GM19328 (cell line): ENCODE measurements at regions not wholly inside any gene's neighbourhood (a gene's known extent, or its start where the extent isn't known, plus 50 kb on each side); places are given as distances from the start of the nearest gene placed in this dataset.

Experiments used
- ATAC-seq: cut with Tn5 transposase; IDR thresholded peaks from one replicate; pipeline ENCODE4 v1.9.1; 2021; ENCODE audit warnings: mild to moderate bottlenecking, moderate library complexity; ENCODE audit not compliant: unreplicated experiment

DNA sequence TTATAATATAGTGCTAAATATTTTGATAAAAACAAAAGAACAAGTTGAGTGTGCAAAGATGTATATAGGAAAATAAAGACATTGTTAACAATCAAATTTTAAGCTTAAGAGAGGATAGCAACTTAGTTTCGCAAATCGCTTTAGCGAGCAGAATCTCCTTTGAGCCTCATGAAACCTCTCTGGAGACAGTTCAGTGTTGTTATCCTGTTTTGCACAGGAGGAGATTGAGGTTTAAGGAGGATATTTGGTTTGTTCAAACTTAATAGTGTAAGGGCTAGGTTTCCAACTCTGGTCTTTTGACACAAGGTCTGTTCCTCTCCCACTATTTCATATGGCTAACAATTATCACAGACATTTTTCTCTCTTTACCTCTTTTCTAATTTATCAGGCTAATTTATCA, 1848.5 kb upstream of the TENM3 start:
- ATAC-seq = no peak

DNA sequence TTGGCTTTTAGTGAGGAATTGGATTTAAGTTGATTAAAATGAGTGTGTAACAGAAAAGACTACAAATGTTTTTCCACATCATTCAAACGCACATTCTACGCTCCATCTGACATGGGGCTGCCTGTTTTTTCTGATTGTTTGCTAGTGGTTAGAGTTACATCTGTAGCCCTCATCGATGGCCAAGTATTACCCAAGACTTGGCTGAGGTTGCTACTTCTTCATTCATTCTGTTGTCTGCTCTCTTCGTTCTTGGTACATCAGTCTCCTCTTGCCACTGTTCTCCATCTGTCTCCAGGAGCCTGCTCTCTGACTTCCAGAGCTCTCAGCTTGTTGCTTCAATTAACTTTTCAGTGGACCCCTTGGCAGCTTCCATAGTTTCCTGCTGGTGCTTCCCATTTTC, 1844.6 kb upstream of the TENM3 start:
- no peak for ATAC-seq

DNA sequence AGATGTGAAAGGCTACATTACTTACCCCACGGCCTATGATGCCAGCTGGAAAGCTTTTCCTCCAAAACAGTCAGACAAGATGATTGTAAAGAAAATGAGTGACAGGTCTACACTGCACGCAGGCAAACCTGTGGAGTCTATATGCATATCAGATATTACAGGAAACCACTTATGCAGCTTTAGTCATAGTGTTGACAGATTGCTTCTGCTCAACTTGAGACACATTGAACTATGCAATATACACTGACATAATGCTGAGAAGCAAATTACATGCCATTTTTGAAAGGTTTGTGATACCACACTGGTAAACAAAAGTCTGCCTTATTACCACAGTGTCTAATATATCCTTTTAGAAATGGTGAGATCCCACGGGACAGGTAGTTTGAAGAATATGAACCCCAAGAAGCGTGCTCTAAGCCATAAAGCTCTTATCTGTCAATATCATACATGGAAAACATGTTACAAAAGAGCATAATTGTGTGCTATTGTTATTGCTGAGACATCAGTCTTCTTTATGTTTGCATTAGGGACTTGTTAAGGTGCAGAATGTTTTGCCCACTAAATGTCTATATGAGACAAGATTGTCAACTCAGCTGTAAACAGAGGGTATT, 1835.8 kb upstream of the TENM3 start:
- no peak for ATAC-seq

DNA sequence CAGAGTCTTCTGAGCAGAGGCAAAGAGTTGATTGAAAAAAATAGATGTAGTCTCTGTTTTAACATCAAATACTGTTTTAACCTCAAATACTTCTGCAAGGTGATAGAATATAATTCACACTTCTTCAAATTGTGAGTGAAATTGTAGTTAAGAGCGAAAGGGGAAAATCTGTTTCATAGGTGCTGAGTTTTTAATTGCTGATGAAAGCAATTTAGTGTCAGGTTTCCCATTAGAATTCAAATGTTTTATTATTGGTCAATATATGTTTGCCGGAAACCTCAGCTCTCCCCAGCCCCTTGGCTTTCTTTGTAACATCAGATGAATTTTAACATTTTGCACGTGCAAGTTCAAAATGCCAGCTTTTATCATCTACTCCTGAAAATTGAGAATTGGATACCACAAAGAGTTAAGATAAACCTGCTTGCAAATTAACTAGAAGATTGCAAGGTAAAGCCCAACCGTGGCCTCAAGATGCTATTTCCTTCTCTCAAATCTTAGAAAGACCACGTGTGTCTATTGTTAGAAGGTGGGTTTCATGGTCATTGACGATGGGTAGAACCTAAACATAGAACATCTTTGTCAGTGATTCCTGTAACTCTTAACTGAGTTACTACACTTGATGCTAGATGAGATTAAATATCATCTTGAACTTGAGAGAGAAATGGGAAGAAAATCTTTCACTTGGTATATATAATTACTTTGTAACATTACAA, 1824.2 kb upstream of the TENM3 start:
- ATAC-seq = no peak

DNA sequence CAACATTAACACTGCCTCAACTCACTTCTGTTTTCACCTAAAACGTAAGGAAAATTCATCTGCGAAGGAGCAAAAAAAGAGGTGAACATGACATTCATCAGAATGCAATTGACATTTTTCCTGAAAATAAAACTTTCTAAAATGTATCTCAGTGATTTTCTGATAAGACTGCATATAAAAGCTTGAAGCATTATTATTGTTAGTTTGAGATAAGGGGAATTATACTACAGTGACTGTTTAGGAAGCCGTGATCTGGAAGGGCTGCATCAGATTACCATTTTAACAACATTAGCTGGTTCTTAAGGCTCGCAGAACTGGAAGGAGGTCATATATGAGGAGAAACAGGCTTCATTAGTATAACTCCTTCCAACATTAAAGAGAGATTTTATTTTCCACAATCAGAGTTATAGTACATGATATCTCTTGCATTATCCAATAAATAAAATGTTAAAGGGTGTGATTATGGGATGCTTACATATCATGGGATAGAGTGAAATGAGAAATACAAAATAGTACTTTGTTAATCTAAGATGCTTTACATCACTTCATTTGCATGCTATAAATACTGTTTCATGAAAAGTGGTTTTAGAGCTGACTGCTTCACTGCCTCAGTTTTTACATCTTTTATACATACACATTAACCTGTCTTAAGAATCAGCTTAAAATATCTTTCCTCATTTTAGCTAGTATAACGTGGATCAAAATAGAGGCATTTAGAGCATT, 1820.1 kb upstream of the TENM3 start:
- no peak for ATAC-seq

DNA sequence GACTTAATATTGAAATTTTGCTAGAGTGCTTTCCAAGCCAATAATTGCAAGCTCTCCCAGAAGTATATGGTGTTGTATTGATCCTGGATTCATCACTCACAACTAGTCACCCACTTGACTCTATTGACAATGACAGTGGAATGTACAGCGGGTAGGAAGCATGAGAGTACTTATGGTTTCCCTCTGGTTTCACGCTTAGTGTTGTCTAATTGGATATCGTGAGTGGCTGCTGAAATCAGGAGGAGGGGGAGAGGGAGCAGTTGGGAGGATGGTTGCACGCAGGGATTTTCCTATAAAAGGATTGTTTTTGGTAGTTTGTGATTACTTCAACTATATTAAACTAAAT, 1819.5 kb upstream of the TENM3 start:
- no peak for ATAC-seq

DNA sequence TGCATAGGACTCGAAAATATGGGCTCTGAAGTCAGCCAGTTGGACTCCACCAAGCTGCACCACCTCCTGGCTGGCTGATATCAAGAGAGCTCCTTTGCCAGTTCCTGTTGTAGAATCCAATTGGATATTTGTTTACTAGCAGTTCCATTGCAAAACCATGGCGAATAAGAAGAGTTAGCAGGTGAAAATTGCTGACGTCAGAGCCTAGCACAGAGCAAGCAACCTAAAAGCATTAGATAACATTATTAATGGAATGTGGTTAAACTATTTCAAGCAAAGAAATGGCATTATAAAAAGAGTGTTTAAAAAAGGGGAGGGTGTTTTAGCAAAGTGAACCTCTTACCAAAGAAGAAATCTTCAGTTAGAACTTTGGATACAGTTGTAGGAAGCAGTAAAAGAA, 1816.3 kb upstream of the TENM3 start:
- no peak for ATAC-seq

DNA sequence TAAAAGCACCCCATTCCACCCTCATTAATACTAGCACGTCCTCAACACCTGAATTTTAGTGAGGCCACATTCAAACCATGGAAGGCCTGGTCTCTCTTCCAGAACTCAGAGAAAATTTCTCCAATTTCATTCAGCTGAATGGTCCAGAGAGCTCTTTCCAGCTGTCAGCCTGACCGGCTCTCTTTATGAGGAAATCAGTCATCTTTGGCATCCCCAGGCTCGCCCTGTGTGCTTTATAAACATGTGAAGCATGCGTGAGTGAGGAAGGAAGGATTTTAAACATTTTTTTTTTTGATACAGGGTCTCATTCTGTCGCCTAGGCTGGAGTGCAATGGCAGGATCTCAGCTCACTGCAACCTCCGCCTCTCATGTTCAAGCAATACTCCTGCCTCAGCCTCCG, 1812.9 kb upstream of the TENM3 start:
- no peak for ATAC-seq

DNA sequence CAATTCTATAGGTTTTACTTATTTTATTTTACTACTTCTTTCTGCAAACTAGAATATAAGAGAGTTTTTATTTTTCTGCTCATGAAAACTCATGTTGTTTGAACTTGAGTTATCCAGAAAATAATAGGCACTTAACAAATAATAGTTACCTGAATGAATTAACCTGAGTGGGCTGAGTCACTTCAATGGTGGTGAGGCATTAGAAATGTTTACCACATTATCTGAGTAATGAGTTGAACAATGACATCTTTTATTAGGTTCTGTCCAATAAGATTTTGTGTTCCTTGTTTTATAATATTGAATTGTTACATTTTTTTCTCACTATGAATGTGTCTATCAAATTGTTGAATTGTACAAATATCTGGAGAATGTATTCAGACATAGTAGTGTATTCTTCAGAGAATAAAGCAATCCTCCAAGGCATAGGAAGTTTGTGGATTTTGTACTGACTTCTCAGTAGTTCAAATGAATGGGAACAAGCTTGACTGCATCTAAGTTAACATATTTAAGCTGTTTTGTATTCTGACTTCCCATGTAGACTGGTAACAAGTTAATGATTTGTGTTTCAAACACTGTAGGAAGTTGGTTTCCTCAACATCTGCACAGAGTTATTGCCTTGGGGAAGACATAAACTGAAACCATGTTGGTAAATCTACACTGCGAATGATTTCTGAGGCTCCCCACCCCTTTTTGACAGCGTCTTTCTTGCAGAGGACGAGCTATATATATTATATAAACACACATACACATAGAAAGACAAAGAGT, 1808.9 kb upstream of the TENM3 start:
- no peak for ATAC-seq

DNA sequence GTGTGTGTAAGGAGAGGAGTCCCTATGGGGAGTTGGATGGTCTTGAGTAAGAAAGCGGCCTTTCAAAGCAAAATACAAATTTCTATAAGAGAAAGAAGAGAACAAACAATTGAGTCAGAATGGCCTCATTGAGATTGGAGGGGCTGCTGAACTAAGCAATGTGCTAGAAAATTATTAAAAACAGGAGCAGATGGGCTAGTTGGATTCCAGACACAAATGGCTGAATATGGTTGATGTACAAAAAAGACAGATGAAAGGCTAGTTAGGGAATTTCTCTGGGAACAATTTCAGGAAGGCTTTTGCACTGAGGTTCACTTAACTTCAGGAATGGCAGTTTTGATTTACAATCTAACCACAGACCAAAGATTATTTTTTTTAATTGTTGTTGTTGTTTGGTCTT, 1806.8 kb upstream of the TENM3 start:
- no peak for ATAC-seq

DNA sequence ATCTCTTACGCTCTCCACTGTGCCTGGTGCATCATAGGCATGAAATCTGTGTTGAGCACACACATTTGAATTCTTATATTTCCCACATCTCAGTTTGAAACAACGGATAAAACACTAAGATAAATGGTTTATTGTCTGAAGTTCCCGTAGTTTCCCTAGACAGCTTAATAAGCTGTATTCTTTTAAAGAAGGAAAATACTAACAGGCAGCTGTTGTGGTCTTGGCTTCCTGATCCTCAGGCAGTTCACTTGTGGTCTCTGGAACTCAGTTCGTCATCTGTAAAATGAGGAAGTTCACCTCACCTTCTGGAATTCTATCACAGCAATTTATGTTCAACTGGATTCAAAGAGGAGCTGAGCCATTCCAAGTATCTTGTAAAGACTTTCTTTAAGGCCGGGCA, 1805.6 kb upstream of the TENM3 start:
- no peak for ATAC-seq

DNA sequence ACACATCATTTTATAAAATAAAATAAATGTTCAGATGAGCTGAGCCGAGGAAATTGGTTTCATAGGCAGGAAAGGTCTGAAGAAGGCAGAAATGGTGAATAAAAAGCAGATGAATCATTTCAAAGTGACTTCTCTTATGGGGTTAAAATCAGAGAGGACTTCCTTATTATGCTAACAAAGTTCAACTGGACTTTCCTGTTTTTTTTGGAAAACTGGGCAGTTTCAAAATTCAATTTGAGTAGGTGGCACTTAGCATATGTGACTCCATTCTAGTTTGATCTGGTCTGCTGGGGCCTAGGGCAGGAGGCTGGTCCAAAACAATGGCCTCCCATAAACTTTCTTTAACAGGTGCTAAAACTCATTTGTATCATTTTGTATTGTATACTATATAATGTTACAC, 1794.9 kb upstream of the TENM3 start:
- no peak for ATAC-seq

DNA sequence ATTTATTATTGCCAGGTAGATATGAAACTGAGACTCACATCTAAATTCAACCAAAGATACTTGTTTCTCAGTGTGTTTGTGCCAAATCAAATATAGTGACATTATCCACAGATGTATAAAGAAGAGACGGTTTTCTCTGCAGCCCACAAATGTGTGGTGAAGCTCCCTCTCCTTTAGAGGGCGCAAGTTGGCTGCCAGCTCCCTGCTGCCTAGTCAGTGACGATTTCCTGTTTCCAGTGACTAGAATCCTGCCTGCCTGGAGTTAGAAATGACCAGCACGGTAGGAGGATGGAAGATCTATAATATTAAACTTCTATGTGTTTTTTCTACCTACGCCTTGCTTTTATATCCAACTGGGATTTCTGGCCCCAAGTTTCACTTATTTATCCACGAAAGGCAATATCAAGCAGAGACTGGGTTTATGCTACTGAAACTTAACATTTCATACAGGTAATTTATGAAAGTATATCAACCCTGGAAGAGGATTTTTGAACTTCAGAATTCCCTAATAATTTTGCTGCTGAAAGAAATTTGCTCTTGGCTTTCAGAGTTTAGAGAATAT, 1793.7 kb upstream of the TENM3 start:
- no peak for ATAC-seq

DNA sequence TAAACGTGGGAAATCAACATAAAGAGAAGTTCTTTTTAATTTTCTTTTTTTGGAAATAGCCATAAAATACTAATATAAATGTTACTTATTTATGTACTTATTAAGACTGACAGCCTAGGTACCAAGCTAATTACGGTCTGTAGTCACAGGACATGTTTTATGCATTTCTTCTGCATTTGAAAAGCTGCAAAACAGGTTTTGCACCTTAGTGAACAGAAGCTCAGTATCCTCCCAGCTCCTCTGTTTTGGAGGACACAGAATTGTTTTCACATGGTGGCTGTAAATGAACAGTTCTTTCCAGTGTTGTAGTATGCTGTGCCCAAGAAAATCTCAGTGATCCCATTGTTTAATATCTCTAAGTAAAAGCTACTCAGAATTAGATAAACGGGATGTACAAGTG, 1788.0 kb upstream of the TENM3 start:
- no peak for ATAC-seq

DNA sequence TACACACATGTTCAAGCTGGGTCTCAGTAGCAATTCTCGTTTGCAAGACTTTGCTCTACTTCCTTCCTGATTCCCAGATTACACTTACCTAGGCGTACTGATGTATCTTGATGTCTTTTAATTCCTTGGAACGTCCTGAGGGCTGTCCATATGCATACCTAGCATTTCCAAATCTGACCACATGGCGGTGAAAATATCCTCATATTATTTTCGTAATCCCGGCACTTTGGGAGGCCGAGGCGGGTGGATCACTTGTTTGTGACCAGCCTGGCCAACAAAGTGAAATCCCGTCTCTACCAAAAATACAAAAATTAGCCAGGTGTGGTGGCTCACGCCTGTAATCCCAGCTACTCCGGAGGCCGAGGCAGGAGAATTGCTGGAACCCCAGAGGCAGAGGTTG, 1786.3 kb upstream of the TENM3 start:
- no peak for ATAC-seq

DNA sequence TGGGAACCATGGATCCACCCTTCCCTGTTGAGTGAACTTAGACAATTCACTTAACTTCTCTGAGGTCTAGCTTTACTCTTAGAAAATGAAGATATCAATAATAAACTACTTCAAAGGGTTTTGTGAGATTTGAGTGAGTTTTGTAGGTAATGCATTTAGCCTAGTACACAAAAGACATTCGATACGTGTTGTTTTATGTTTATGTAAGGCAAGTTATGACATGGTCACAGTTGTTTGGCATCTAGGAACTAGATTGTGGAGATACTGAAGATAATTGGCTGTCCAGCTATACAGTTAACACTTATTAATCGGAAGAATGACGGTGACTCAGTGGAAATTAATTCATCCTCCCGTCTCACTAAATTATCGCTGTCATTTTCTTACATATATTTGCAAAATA, 1781.1 kb upstream of the TENM3 start:
- ATAC-seq = no peak

DNA sequence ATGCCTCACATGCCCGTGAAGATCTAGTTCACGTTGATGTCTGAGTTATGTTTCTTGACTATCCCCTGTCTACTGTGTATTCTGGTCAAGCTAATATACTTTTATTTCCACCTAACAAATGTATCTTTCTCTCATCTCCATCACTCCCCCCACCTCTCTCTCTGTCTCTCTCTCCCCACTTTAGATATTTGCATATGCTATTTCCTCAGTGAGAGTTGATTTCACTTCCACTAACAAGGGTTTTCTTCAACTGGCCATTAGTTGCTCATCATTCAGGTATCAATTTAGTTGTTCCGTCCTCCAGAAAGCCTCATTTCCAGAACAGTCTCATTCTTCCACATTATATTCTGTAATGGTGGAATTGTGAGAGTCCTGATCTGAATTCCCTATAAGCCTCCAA, 1777.8 kb upstream of the TENM3 start:
- ATAC-seq = no peak

DNA sequence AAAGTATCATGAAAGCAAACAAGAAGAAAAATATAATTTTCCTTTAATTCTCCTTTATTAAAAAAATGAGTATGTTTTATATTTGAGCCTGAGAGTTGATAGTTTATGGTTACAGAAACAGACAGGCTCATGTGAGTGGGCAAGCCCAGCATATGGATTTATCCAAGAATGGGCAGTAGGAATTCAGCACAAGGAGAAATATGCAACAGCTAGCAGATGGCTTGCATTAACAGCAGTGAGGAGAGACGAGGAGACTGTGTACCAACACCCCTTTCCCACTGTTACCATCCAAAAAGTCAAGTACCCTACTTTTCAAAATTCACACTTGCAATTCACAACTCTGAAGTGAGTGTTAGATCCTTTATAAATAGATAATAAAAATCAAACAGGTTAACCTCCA, 1760.2 kb upstream of the TENM3 start:
- no peak for ATAC-seq

DNA sequence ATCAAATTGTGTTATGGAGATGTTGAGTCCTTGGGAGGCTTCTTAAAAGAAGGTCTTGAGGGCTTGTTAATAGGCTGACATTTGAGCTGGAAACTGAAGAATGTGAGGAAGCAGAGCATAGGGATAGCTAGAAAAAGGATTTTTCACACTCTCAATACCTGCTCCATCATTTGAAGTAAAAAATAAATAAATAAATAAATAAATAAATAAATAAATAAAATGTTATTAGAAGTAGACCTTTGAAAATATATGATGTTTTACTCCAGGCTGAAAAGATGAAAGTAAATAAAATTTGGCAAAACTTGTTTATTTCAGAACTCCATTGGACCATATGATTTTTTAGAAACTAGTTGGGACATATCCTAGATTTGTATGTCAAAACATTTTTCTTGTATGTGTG, 1757.8 kb upstream of the TENM3 start:
- no peak for ATAC-seq

DNA sequence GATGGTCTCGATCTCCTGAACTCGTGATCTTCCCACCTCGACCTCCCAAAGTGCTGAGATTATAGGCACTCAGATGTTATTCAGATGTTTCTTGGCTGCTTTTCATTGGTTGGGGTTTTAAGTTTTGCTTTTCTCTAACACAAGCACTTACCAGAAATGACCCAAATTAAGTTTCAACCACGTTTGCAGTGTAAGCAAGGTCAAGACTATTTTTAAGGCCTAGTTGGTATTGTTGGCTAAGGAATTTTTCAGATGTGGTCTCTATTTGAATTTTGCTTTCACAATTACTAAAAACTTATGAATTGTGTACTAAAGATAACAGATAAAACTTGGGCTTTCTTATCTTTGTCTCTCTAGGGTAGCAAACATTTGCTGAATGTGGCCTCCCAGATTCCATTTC, 1756.9 kb upstream of the TENM3 start:
- ATAC-seq = no peak

DNA sequence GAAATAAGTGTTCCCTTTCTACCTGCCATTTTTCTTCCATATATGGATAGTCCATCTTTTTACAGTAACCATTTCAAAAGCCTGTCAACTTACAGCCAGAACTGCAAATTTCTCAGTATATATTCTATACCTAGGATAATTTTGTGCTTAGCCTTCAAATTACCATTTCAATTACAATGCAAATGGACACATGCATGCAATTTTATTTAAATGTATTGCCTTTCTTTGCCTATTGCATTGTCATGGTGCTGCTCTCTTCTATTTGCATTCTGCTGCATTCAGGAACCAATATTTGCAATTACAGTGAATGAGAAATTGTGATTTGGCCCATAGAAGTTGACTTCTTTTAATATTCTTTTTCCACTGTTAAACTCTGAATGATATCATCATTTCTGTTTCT, 1753.4 kb upstream of the TENM3 start:
- ATAC-seq = no peak
